DOHH2 (cell line): ENCODE measurements at regions not wholly inside any gene's neighbourhood (a gene's known extent, or its start where the extent isn't known, plus 50 kb on each side); places are given as distances from the start of the nearest gene placed in this dataset.
"Not testable (repeated sequence)": the region's sequence is repeated elsewhere in the genome, so short reads cannot be mapped to it uniquely, and the experiment has no call there.

ENCODE experiments used
- CTCF ChIP-seq: fragments of 200-600 bp; sonication (generic); IDR thresholded peaks from one replicate; pipeline ENCODE4 v1.5.1; 2014; ENCODE audit warnings: antibody characterized with exemption, mild to moderate bottlenecking, low read depth, low read length; ENCODE audit not compliant: poor library complexity, severe bottlenecking
- EZH2phosphoT487 ChIP-seq: fragments of 200-600 bp; sonication (generic); IDR thresholded peaks from 2 replicates; pipeline ENCODE4 v1.6.1; 2017; ENCODE audit warnings: borderline replicate concordance, mild to moderate bottlenecking, antibody characterized with exemption, low read length, moderate library complexity, mixed read lengths

GRCh38 chr9:19895578-19895977, 106.7 kb upstream of the SLC24A2 start:
- not testable (repeated sequence) for TF ChIP-seq CTCF, EZH2phosphoT487
